WI38 (cell line): ENCODE measurements at regions not wholly inside any gene's neighbourhood (a gene's known extent, or its start where the extent isn't known, plus 50 kb on each side); places are given as distances from the start of the nearest gene placed in this dataset.
"Not testable (repeated sequence)": the region's sequence is repeated elsewhere in the genome, so short reads cannot be mapped to it uniquely, and the experiment has no call there.

Experiments used
- H3K4me3 ChIP-seq: 2 replicates; pipeline ENCODE4 v1.5.1; 2011; ENCODE audit warnings: low read depth, mild to moderate bottlenecking, control low read depth, low read length
- TF ChIP-seq, protein P1 (sequence below): IDR thresholded peaks from 2 replicates; pipeline ENCODE4 v1.5.1; 2012; ENCODE audit warnings: low read depth, mild to moderate bottlenecking, control low read depth, low read length

DNA sequence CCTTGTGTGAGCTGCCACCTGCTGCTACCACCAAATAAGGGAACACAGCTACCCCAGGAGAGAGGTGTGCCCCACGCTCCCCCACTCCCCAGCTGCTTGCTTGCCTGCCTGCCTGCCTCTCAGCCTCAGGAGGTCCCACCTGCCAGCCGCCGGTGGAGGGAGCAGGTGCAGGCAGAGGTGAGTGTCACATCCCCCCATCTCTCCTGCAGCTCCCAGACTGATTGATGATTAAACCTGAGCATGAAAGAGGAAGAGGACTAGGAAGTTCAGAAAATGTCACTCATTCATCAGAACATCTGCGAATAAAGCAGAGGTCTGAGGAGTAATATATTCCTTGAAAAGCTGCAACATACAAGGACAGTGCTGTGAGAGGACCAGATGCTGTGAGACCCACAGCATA, 58.6 kb upstream of the HIVEP3 start:
- no peak overlapping the region for H3K4me3 ChIP-seq
- TF ChIP-seq, protein P1, sequence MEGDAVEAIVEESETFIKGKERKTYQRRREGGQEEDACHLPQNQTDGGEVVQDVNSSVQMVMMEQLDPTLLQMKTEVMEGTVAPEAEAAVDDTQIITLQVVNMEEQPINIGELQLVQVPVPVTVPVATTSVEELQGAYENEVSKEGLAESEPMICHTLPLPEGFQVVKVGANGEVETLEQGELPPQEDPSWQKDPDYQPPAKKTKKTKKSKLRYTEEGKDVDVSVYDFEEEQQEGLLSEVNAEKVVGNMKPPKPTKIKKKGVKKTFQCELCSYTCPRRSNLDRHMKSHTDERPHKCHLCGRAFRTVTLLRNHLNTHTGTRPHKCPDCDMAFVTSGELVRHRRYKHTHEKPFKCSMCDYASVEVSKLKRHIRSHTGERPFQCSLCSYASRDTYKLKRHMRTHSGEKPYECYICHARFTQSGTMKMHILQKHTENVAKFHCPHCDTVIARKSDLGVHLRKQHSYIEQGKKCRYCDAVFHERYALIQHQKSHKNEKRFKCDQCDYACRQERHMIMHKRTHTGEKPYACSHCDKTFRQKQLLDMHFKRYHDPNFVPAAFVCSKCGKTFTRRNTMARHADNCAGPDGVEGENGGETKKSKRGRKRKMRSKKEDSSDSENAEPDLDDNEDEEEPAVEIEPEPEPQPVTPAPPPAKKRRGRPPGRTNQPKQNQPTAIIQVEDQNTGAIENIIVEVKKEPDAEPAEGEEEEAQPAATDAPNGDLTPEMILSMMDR = no peak

- TF ChIP-seq, protein P1 = no peak
Observed at GRCh38 chr1:41976671-41977070, 57.9 kb upstream of the HIVEP3 start.

GRCh38 chr1:41975850-41976569, 57.3 kb upstream of the HIVEP3 start:
- no peak overlapping the region for H3K4me3 ChIP-seq
- TF ChIP-seq, protein P1 = no peak

More at GRCh38 chr1:41976671-41977070, 57.9 kb upstream of the HIVEP3 start:
- H3K4me3 ChIP-seq = no peak overlapping the region

GRCh38 chr1:41975121-41975520, 56.4 kb upstream of the HIVEP3 start:
- no peak overlapping the region for H3K4me3 ChIP-seq
- TF ChIP-seq, protein P1 = no peak

DNA sequence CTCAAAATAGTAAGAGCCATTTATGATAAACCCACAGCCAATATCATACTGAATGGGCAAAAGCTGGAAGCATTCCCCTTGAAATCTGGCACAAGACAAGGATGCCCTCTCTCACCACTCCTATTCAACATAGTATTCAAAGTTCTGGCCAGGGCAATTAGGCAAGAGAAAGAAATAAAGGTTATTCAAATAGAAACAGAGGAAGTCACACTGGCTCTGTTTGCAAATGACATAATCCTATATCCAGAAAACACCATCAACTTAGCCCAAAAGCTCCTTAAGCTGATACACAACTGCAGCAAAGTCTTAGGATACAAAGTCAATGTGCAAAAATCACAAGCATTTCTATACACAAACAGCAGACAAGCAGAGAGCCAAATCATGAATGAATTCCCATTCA, 49.8 kb upstream of the HIVEP3 start:
- not testable (repeated sequence) for H3K4me3 ChIP-seq
